HG03432 (cell line): ENCODE measurements at regions not wholly inside any gene's neighbourhood (a gene's known extent, or its start where the extent isn't known, plus 50 kb on each side); places are given as distances from the start of the nearest gene placed in this dataset.
A peak's percentile ranks its signal among the peaks of the same experiment; 100 is the strongest.

Experiments
- ATAC-seq: cut with Tn5 transposase; IDR thresholded peaks from one replicate; pipeline ENCODE4 v1.9.1; 2021; ENCODE audit warnings: mild to moderate bottlenecking, moderate library complexity; ENCODE audit not compliant: unreplicated experiment

DNA sequence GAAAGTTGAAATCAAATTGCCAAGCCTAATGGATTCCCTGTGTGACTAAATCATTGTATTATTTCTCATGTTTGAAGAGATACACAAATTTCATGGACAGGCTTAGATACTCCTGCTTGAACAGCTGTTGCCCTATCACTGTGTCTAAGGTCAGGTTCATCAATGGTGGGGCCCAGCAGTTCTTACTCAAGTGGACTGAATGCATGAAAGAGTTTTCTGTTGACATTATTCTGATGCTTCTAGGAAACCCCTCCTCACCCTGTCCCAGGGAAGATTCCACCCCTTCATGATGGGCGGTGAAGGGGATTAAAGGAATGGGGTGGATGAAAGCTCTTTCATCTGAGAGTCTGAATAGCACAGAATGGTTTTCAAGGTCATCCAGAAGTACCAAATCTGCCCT lies 148.8 kb downstream of the INO80D start:
- no peak for ATAC-seq

DNA sequence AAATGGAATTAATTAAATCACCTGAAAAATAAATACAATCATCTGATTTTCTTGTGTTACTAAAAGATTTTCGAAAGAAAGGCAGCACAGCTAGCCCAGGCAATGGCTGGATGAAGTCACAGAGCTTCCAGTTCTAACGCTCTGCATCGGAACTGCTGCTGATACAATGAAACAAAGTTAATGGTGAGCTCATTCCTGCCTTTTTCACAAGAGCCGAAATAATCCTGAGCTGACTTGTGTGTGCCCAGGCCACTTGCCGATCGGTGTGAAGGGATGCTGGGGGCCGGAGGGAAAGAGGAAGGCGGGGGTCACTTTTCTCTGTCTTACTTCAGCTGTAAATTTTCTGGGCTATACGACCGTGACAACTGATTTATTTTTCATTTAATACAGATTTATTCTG lies 149.5 kb downstream of the INO80D start:
- ATAC-seq: no peak

DNA sequence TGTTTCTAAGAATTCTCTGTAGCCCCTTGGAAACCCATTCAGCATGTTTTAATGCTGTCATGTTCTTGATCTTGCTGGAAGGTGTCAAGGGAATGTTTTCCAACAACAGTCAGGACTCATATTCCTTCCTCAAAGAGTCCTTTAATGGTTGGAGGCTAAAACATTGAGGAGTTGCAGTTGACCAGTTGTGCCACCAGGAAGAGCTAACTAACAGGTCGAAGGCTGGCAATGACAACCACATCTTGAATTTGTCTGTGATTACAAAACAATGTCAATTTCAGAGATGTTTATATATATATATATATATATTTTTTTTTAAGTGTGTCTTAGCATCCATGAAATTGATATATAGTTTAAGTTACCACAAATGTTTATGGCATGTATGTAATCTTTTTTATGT lies 151.5 kb downstream of the INO80D start:
- no peak for ATAC-seq

DNA sequence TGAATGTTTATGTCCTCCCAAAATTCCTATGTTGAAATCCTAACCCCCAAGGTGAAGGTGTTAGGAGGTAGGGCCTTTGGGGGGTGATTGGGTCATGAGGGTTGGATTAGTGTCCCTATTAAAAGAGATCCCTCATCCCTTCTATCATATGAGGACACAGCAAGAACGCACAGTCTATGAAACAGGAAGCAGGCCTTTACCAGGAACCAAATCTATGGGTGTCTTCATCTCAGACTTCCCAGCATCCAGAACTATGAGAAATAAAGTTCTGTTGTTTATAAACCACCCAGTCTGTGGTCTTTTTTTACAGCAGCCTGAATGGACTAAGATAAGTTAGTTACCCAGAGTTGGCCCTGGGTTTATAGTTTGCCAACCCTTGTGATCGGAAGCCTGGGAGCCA lies 153.1 kb downstream of the INO80D start:
- no peak for ATAC-seq

DNA sequence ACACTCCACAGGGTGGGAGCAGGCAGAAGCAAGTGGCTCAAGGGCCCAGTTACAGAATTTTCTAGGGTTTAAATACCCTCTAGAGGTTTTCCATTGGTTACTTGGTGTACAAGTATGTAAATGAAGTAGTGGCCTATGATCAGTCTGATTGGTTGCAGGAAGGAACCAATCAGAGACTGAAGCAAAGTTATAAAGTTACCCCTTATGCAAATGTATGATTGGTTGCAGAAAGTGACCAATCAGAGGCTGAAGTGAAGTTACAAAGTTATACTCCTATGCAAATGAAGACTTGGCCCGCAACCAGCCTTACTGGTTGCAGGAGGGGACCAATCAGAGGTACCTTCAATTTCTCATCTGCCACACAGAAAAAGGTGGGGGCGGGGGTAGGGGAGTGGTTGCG lies 154.6 kb downstream of the INO80D start:
- ATAC-seq: no peak

DNA sequence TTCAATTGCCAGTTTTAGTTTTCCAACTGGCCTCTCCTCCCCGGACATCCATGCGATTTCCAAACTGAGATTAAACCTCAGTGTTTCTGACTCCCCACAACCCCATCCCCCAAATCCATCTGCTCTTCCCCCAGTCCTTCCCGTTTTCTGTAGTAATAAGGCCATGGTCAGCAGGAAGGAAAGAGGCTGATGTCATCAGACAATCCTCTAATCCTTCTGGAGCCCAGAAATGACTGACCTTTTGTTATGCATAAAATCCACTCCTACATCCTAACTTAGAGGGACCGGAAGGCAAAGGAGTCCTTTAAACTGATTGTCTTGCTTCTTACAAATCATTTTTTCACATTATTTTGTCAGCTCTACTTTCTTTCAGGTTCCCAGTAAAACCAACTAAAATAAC lies 155.8 kb downstream of the INO80D start:
- no peak for ATAC-seq

DNA sequence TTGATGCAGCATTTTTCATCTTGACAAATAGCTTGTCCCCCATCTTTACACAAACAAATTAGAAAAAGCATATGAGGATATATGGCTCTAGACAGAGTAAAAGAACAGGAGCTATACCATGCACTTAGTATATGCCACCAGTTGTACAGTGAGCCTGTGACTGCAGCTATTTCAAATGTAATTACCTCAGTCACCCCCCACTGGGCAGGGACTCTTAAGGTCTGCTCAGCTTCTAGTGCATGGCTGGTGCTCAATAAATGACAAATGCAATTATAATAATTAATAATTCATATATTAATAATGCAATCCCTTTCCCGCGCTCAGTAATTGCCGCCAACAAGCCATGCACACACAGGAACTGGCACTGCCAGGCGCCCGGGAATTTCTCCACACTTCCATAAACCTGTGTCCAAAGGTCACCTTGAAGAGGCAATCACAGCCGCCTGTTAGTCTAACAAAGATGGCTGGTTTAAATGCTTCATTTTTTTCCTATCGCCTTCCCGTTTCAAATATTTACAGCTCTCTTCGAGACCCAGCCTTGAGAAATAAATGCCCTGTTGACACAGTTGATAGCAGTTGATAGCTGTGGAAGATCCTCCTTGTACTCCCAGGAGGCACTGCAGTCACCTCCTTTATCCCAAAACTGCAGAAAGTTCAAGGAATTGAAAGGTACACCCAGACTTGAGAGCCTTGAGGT lies 156.6 kb downstream of the INO80D start:
- no peak for ATAC-seq

DNA sequence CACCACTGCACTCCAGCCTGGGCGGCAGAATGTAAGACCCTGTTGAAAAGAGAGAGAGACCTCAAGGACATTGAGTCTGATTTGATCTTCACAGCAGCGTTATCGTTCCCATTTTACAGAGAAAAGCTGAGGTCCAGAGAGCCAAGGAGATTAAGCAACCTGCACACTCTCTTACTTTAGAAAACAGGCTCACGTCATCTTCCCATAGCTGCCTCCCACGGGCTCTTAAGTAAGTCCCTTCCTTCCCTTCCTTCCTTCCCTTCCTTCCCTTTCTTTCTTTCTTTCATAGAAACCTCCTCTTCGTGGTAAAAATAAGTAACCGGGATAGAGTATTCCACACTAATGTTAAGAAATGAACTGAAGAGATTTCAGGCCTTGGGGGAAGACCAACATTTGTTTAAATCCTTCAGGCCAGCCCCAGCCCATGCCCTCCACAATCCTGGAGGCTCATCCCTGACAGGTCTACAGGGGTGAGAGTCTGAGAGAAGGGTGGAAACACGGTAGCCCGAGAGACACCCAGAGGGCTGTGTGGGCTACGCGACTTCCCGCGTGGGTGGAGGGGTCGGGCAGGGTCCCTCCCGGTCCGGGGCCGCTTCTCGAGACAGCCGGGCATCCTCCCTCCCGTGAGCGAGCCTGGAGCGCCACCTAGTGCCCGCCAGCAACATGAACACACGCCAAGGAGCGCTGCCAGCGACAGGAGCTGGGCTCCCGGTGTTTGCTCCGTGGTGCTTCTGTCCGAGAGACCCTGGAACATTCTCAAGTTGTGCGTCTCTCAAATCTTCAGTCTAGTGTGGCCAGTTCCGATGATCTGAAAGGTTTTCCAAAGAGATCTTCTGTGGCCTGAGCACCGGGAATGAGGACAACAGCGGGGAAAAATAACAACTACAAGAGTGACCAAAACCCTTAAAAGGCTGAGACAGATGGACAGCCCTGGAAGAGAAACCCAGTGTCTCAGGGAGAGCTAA lies 160.3 kb downstream of the INO80D start:
- ATAC-seq: peak; percentile 97

DNA sequence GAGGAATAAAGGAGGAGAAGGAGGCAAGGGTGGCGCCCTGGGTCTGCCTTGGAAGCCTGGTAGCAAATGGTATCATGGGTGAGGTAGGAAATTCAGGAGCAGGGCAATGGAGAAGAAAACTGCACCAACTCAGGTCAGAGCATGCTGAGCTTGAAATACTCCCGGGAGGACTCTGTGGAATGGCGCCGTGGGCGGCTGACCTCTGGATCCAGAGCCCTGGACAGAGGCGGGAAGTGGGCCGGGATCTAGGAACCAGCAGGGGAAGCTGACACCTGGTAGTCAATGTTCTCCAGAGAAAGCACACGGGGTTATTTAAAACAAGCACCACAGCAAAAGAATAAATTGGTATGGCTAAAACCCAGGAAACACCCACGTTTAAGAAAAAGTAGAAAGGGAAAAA lies 161.3 kb downstream of the INO80D start:
- no peak for ATAC-seq

DNA sequence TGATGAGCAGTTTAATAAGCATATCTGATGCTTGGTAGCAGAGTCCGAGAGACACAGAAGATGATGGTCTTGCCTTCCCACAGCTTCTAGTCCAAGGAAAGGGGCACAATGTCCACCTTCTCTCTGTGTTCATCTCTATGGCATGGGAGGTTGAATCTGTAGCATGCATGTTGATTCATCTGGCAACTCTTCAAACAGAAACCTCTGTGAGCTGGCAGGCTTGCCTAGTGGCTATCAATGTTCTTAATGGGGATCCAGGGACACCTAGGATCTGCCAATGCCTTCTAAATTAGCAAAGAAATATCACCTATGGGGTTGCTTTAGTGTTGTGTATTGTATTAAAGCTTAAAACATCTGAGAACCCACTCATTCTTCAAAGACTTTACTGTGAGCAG lies 170.8 kb downstream of the INO80D start:
- no peak for ATAC-seq

DNA sequence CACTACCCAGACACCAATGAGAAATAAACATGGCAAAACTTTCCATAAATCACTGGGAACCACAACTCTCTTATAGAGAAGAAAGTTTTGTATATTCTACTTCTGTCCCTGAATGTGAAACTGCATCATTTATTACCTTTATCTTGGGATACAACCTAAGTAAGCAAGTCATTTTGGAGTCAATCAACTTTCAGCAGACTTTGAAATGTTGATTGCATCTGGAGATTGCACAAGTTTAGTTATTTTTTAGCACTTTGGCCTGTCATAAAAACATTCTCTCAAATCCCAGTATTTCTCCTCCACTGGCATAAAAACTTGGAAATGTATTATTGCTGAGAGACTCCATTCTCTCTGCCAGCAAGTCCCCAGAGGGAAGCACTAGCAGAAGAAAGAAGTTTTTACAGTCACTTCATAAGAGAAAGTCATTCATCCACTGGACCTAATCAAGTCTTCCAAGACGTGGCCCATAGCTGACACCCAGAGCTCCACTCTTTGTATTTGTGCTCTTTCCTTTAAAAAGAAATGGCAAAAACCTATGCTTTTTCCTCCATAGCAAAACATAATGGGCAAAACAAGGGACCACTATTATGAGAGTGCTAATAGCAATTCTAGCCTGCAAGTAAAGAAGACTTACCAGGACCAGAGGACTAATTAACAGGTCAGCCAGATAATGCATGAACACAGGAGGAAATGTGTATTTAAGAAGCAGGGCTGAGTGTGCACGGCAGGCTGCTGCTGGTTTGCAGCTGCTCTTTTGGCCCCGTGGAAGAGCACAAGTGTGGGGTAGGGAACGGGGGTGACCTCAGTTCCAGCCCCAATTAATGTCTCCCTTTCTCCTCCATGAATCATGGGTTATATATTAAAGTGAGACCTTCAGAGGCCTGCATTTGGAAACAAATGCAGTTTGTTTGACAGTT lies 171.5 kb downstream of the INO80D start:
- ATAC-seq: no peak

DNA sequence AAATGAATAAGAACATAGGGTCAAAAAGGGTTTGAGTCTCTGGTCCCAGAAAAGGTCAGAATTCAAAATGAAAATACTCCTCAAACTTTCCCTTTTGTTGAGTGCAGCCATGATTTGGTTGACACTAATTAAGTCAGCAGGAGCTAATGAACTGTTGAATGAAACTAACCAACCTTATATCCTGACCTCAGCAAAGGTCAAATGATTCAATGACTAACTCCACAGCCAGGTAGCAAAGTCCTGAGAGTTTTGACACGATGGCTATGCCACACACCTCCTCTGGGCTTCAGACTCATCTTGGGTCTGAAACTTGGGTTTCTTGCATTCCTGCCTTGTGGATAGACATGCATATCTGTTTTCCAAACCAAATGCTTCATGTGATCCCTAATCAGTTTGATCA lies 172.3 kb downstream of the INO80D start:
- ATAC-seq: no peak

DNA sequence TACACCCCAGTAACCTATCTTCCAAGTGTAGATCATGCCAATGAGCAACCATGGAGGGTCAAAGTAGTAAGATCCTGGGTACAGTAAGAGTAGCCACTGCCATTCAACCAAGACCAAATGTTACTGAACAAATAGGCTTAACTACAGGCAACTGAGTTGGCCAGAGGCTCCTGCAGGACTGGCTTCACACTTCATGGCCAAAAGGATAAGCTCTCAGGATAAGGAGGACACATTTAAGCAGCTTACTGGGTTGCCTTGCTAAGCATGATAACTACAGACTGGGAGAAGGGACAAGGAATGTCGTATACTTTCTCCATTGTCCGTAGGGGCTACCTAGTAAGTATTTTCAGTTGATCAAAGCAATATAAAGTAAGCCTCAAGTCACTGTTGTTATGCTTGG lies 174.7 kb downstream of the INO80D start:
- ATAC-seq: no peak

DNA sequence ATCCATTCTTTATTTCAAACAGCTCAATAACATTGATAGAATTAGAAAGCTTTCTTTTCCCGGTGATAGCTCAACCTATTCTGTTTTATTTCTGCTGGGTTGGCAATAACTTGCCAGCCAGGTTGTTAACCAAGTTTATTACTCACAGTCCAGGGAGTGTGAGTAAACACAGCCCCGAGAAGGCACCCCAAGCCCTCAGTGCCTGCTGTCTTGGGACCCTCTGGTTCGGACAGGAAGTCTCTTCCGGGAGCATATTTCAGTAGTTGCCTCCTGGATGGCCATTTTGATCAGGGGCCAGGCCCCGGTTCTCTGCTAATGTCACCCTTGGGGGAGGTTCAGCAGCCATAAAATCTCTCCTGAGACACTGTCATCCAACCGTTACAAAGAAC lies 176.8 kb downstream of the INO80D start:
- no peak for ATAC-seq

DNA sequence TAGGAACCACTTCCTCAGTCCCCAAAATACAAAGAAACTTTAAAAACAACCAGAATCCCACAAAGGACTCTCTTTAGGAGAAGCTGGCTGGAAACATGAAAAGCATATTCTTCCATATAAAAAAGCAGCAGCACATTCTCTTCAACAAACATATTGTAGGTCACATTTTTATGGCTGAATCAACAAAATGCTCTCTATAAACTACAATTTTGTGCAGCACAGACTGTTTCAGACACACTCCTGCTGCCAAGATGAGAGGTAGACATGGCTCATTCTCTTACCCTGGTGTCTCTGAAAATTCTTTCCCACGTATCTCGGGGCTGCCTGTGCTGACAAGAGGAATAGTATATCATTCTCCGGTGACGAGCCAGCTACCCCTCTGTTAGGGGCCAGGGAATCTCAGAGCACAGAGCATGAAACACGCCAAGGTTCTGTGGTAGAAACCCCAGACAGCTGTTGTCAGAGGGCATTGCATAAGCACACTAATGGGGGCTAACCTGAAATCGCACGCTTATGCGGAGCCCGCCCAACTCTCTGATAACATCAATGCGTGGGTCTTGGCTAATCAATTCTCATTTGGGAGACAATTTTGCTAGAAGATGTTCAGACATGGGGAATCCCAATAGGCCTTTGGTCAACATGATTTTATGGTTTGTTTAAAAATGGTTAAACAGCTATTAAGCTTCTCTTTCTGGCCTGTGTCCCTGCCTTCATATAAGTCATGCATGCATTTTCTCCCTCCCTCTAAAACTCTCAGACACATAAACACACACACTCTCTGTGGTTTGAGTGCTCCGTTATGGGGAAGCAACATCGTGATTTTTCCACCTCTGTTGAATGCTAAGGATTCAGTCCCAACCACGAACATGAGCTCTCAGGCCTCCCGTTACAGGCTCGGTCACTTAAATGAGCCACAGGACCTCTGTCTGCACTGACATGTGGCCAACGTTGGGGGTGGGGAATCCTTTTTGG lies 177.5 kb downstream of the INO80D start:
- no peak for ATAC-seq

DNA sequence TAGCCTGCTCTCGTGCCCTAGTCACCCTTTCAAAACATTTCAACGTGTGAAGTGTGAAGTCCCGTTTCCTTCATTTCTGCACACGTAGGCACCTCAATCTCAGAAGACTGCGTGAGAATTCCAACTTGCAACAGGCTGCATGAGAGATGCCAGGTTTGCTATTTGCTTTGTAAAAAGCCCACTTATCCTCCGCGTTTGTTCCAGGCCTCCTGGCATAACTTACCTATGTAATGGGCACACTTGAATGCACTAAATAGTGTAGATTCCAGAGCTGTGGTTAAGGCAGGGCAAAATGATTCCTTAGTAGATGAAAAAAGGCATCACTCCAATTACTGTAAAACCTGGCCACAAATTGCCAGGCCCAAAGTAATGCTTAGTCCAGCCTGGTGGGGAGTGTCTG lies 179.6 kb downstream of the INO80D start:
- ATAC-seq: no peak

DNA sequence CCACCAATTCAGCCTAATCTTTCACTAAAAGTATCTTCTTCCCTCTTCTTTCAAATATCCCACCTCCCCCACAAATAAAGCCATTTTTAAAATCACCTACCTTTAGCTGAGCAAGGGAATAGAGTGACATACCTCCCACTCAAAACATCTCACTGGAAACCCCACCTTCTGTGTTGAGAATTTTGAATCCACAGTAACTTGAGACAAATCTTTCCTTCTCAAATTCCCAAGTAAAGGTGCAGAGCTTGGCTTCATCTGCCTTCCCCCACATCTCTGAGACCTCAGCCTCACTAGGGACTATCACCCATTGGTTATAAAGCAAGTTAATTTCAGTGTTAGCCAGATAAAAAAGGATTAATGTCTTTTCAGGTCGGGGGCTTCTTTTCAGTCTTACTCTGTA lies 180.4 kb downstream of the INO80D start:
- ATAC-seq: no peak

DNA sequence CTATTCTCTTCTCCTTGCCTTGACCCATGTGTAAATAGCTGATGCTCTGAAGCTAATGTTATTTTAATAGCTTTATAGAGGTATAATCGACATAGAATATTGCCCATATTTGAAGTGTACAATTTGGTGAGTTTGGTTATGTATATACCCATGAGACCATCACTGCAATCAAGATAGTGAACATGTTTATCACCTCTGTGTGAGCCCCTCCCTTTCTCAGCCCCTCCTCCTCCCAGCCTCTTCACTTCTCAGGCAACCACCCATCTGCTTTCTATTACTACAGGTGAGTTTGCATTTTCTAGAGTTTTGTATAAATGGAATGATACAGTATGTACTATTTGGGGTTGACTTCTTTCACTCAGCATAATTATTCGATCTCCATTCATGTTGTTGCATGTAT lies 181.1 kb downstream of the INO80D start:
- no peak for ATAC-seq

DNA sequence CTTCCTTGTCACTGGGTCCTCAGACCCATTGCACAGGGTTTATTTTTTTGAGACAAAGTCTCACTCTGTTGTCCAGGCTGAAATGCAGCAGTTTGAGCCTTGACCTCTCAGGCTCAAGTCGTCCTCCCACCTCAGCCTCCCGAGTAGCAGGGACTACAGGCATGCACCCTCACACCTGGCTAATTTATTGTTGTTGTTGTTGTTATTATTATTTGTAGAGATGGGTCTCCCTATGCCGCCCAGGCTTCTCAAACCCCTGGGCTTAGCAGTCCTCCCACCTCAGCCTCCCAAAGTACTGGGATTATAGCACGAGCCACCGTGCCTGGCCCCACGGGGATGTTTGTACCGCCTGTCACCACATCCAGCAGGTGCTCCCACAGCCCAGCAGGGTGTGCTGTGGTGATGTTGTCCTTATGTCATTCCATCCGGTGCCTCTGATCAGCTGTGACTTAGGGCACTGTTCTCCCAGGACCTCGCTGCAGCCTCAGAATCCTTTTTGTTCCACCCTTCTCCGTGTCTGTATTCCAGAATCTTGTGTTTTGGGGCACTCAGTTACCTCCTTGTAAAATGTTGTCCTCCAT lies 182.3 kb downstream of the INO80D start:
- peak; percentile 80 for ATAC-seq

DNA sequence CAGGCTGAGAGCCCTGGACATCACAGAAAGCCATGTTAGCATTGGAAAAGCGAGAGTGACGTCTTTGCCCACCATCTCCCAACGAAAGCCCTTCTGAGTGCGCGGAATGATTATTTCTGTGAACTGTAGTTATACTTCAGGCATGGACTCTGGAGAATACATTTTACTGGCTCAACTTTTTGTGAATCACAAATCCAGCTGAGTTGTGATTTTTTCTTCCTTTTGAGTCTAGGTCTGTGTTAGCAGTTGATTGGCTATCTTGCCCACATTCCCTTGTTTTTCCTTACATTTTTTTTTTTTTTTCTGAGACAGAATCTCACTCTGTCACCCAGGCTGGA lies 183.1 kb downstream of the INO80D start:
- no peak for ATAC-seq
